H1 (cell line): ENCODE measurements at regions not wholly inside any gene's neighbourhood (a gene's known extent, or its start where the extent isn't known, plus 50 kb on each side); places are given as distances from the start of the nearest gene placed in this dataset.

Experiments used
- CTCF ChIA-PET: fragments of 300-600 bp; sonication (Branson Sonifier 250); formaldehyde crosslinking; loops from one replicate; lab custom pipeline; 2021; ENCODE audit not compliant: partially characterized antibody; lab: Charles Lee
- POLR2A ChIA-PET: fragments of 300-600 bp; sonication (Branson Sonifier 250); formaldehyde crosslinking; loops from one replicate; lab custom pipeline; 2021; ENCODE audit warnings: inconsistent platforms; ENCODE audit not compliant: partially characterized antibody; lab: Charles Lee
- DNase-seq, 2 experiments: peaks; one replicate each; pipeline versions ENCODE4 v3.0.0 to v3.0.0-alpha.2; 2010 to 2022; ENCODE audit warnings: low spot score in 2 of 2, low read depth in 1 of 2, mixed read lengths in 1 of 2
- FAIRE-seq: peaks from 2 replicates; lab custom pipeline; 2011; peaks lifted over from hg19 to GRCh38; lab: Jason Lieb, UNC
- H2AFZ ChIP-seq: 2 replicates; pipeline ENCODE4 v1.8.1; 2012; ENCODE audit warnings: low read length, inconsistent platforms
- H2AK5ac ChIP-seq: 2 replicates; pipeline ENCODE4 v1.6.1; 2013; ENCODE audit warnings: low read depth, low read length
- H2BK120ac ChIP-seq: replicated peaks from 2 replicates; pipeline ENCODE3; 2013; ENCODE audit warnings: low read depth, low read length, inconsistent platforms
- H2BK12ac ChIP-seq: 2 replicates; pipeline ENCODE4 v1.6.1; 2013; ENCODE audit warnings: low read depth, low read length
- H2BK15ac ChIP-seq: 2 replicates; pipeline ENCODE4 v1.6.1; 2013; ENCODE audit warnings: low read length
- H2BK20ac ChIP-seq: 2 replicates; pipeline ENCODE4 v1.6.1; 2013; ENCODE audit warnings: low read length
- H2BK5ac ChIP-seq: 2 replicates; pipeline ENCODE4 v1.6.1; 2013; ENCODE audit warnings: low read depth, low read length
- H3K14ac ChIP-seq: 2 replicates; pipeline ENCODE4 v1.6.1; 2013; ENCODE audit warnings: inconsistent platforms; ENCODE audit not compliant: insufficient read length
- H3K18ac ChIP-seq: 2 replicates; pipeline ENCODE4 v1.6.1; 2013; ENCODE audit warnings: low read length; ENCODE audit errors: extremely low read depth
- H3K23ac ChIP-seq: 2 replicates; pipeline ENCODE4 v1.6.1; 2013; ENCODE audit warnings: inconsistent platforms; ENCODE audit not compliant: insufficient read length
- H3K23me2 ChIP-seq: 2 replicates; pipeline ENCODE4 v1.6.1; 2013; ENCODE audit warnings: low read depth, low read length
- H3K27ac ChIP-seq: 2 replicates; pipeline ENCODE4 v1.6.1; 2011; ENCODE audit warnings: low read depth, low read length, inconsistent platforms
- H3K27me3 ChIP-seq, 4 experiments: replicated peaks in 1 of 4; 1 replicate in 1 of 4; 2 replicates in 3 of 4; pipeline versions ENCODE4 v1.6.1 to v1.8.1; 2011 to 2013; ENCODE audit warnings: low read length in 3 of 4, mild to moderate bottlenecking in 3 of 4, inconsistent platforms in 2 of 4, mixed read lengths in 2 of 4, moderate library complexity in 1 of 4; ENCODE audit not compliant: control insufficient read depth in 3 of 4, insufficient read depth in 3 of 4; ENCODE audit errors: extremely low read depth in 1 of 4
- H3K36me3 ChIP-seq, 4 experiments: 2 replicates each; pipeline versions ENCODE4 v1.6.1 to v1.8.1; 2011 to 2013; ENCODE audit warnings: mild to moderate bottlenecking in 4 of 4, low read length in 3 of 4, moderate library complexity in 2 of 4, control low read depth in 1 of 4, inconsistent platforms in 1 of 4; ENCODE audit not compliant: insufficient read depth in 4 of 4, control insufficient read depth in 2 of 4
- H3K4ac ChIP-seq: replicated peaks from 2 replicates; pipeline ENCODE3; 2013; ENCODE audit warnings: low read length, low read depth, mixed read lengths, inconsistent platforms; ENCODE audit not compliant: insufficient read length
- H3K4me1 ChIP-seq, 4 experiments: replicated peaks in 1 of 4; 1 replicate in 1 of 4; 2 replicates in 3 of 4; pipeline versions ENCODE4 v1.6.1 to v1.8.1; 2011 to 2013; ENCODE audit warnings: low read length in 3 of 4, inconsistent platforms in 2 of 4, mixed read lengths in 1 of 4; ENCODE audit not compliant: insufficient read depth in 4 of 4, control insufficient read depth in 3 of 4
- H3K4me2 ChIP-seq, 2 experiments: 2 replicates each; pipeline versions ENCODE4 v1.6.1 to v1.8.1; 2011 to 2013; ENCODE audit warnings: low read depth in 2 of 2, low read length in 2 of 2, control low read depth in 1 of 2, inconsistent platforms in 1 of 2, mild to moderate bottlenecking in 1 of 2; ENCODE audit not compliant: insufficient read depth in 1 of 2
- H3K4me3 ChIP-seq, 4 experiments: fragments of 200-600, 300-600 bp in 1 of 4; sonication (generic), shearing (Covaris generic), sonication (Bioruptor Twin) in 1 of 4; 2 replicates each; pipeline versions ENCODE4 v1.5.1 to v1.8.1; 2011 to 2016; ENCODE audit warnings: low read length in 4 of 4, low read depth in 3 of 4, control low read depth in 2 of 4, inconsistent platforms in 2 of 4, mild to moderate bottlenecking in 2 of 4, mixed read lengths in 1 of 4, moderate library complexity in 1 of 4; ENCODE audit not compliant: insufficient read depth in 2 of 4; ENCODE audit errors: extremely low read depth in 1 of 4
- H3K56ac ChIP-seq: replicated peaks from 2 replicates; pipeline ENCODE3; 2013; ENCODE audit warnings: low read depth, mild to moderate bottlenecking, mixed read lengths, low read length, inconsistent platforms; ENCODE audit not compliant: insufficient read length
- H3K79me1 ChIP-seq: 2 replicates; pipeline ENCODE4 v1.6.1; 2013; ENCODE audit warnings: low read depth, low read length, control low read depth
- H3K79me2 ChIP-seq, 2 experiments: 2 replicates each; pipeline versions ENCODE4 v1.6.1 to v1.8.1; 2012 to 2013; ENCODE audit warnings: low read length in 2 of 2, mild to moderate bottlenecking in 2 of 2, inconsistent platforms in 1 of 2; ENCODE audit not compliant: insufficient read depth in 2 of 2, control insufficient read depth in 1 of 2
- H3K9ac ChIP-seq, 4 experiments: replicated peaks in 1 of 4; 1 replicate in 1 of 4; 2 replicates in 3 of 4; pipeline versions ENCODE4 v1.6.1 to v1.8.1; 2011 to 2013; ENCODE audit warnings: low read depth in 3 of 4, low read length in 3 of 4, control low read depth in 2 of 4, mild to moderate bottlenecking in 2 of 4, moderate library complexity in 2 of 4, inconsistent platforms in 1 of 4; ENCODE audit errors: extremely low read depth in 1 of 4
- H3K9me3 ChIP-seq, 2 experiments: 2 replicates each; pipeline versions ENCODE4 v1.6.1 to v1.8.1; 2012 to 2013; ENCODE audit warnings: mild to moderate bottlenecking in 2 of 2, moderate library complexity in 2 of 2, control low read depth in 1 of 2, inconsistent platforms in 1 of 2, low read depth in 1 of 2, low read length in 1 of 2, mixed read lengths in 1 of 2; ENCODE audit not compliant: insufficient read depth in 2 of 2
- H4K20me1 ChIP-seq, 2 experiments: replicated peaks in 1 of 2; 2 replicates each; pipeline versions ENCODE3 to v1.8.1; 2011 to 2013; ENCODE audit warnings: inconsistent platforms in 2 of 2, low read length in 2 of 2, mild to moderate bottlenecking in 1 of 2; ENCODE audit not compliant: insufficient read depth in 2 of 2, control insufficient read depth in 1 of 2
- H4K5ac ChIP-seq: 2 replicates; pipeline ENCODE4 v1.6.1; 2013; ENCODE audit warnings: low read length, low read depth, mixed read lengths, inconsistent platforms; ENCODE audit not compliant: insufficient read length
- H4K8ac ChIP-seq: 2 replicates; pipeline ENCODE4 v1.8.0; 2013; ENCODE audit warnings: mild to moderate bottlenecking, moderate library complexity, low read length, inconsistent platforms; ENCODE audit not compliant: insufficient read depth; ENCODE audit errors: extremely low read depth
- H4K91ac ChIP-seq: replicated peaks from 2 replicates; pipeline ENCODE3; 2013; ENCODE audit warnings: low read length, mixed read lengths, inconsistent platforms; ENCODE audit not compliant: insufficient read length
- CHD1 ChIP-seq: IDR thresholded peaks from 2 replicates; pipeline ENCODE4 v1.6.1; 2012; ENCODE audit warnings: low read depth, low read length, improper control_type of control experiment
- EGR1 ChIP-seq: IDR thresholded peaks from 2 replicates; pipeline ENCODE4 v1.6.1; 2011; ENCODE audit warnings: low read depth, low read length, borderline replicate concordance
- GABPA ChIP-seq: IDR thresholded peaks from 2 replicates; pipeline ENCODE4 v1.6.1; 2011; ENCODE audit warnings: mild to moderate bottlenecking, low read length, moderate library complexity, borderline replicate concordance; ENCODE audit not compliant: insufficient read depth
- HDAC6 ChIP-seq: IDR thresholded peaks from one replicate; pipeline ENCODE4 v1.7.1; 2012; ENCODE audit warnings: low read depth, mild to moderate bottlenecking, inconsistent platforms, low read length, moderate library complexity
- KDM5A ChIP-seq: fragments of 200-600 bp; IDR thresholded peaks from 2 replicates; pipeline ENCODE4 v1.7.1; 2012; ENCODE audit warnings: mild to moderate bottlenecking, low read length, inconsistent platforms, mixed read lengths
- SIRT6 ChIP-seq: IDR thresholded peaks from one replicate; pipeline ENCODE4 v1.7.1; 2012; ENCODE audit warnings: low read length, inconsistent platforms
- TEAD4 ChIP-seq: IDR thresholded peaks from 2 replicates; pipeline ENCODE4 v1.6.1; 2012; ENCODE audit warnings: low read depth, low read length, inconsistent platforms, mixed read lengths
- USF2 ChIP-seq: IDR thresholded peaks from 2 replicates; pipeline ENCODE4 v1.6.1; 2011; ENCODE audit warnings: low read length, improper control_type of control experiment
- YY1 ChIP-seq: IDR thresholded peaks from 2 replicates; pipeline ENCODE4 v1.6.1; 2011; ENCODE audit warnings: low read depth, mild to moderate bottlenecking, low read length
- WGBS, 2 experiments: shearing (Covaris generic) in 1 of 2; methylation state at CpG; one replicate each; pipeline versions ENCODE4 v1.1.6 to v1.1.7; 2013 to 2015; ENCODE audit warnings: low lambda C conversion rate in 2 of 2, mixed read lengths in 2 of 2, inconsistent platforms in 1 of 2, low coverage in 1 of 2, missing lambda C conversion rate in 1 of 2; ENCODE audit not compliant: insufficient replicate concordance in 2 of 2, insufficient coverage in 1 of 2, insufficient read length in 1 of 2; ENCODE audit errors: extremely low coverage in 1 of 2, missing lambda C conversion rate in 1 of 2; 5-methylcytosine and 5-hydroxymethylcytosine counted together

GRCh38 chr4:58313444-58313843 is 1203.3 kb upstream of the IGFBP7 start:
- CTCF ChIA-PET = no interaction called here
- H3K27me3 ChIP-seq = no peaks in the 10 kb centered on the region
- H2AFZ ChIP-seq = no peak overlapping the region
- no peak overlapping the region for H4K5ac ChIP-seq
- H2BK12ac ChIP-seq = no peak overlapping the region
- no peak overlapping the region for H3K14ac ChIP-seq
- no peak overlapping the region for H3K4me2 ChIP-seq
- no peak overlapping the region for H2BK15ac ChIP-seq
- H3K27ac ChIP-seq = no peak overlapping the region
- DNase-seq = no peak
- H4K91ac ChIP-seq = no peak overlapping the region
- no peak overlapping the region for H3K56ac ChIP-seq
- no peak overlapping the region for H3K23ac ChIP-seq
- H3K79me1 ChIP-seq = no peaks in the 10 kb centered on the region
- no peaks in the 10 kb centered on the region for H4K20me1 ChIP-seq
- no peaks in the 10 kb centered on the region for H3K9me3 ChIP-seq
- H3K4me3 ChIP-seq = no peak overlapping the region
- TF ChIP-seq SIRT6 (no peak), GABPA (no peak), USF2 (no peak), YY1 (no peak), CHD1 (no peak), EGR1 (no peak), HDAC6 (no peak), KDM5A (no peak), TEAD4 (no peak)
- TF ChIP-seq, all 59 proteins: peak for 0
- 85% methylated on average over 4 of the region's 4 CpGs; no CpG with 5 or more reads in 1 of the 2 experiments for WGBS, 2 experiments
- Histone ChIP-seq H3K4me1 (no peaks in the 10 kb centered on the region), H2BK20ac (no peak overlapping the region), H3K4ac (no peak overlapping the region), H3K36me3 (no peaks in the 10 kb centered on the region), H4K8ac (no peak overlapping the region), H3K18ac (no peak overlapping the region), H3K79me2 (no peaks in the 10 kb centered on the region), H2AK5ac (no peak overlapping the region), H3K23me2 (no peaks in the 10 kb centered on the region), H2BK5ac (no peak overlapping the region), H2BK120ac (no peak overlapping the region), H3K9ac (no peak overlapping the region)
- no peak for FAIRE-seq
- POLR2A ChIA-PET = no interaction called here
